HG02763 (cell line): ENCODE measurements at regions not wholly inside any gene's neighbourhood (a gene's known extent, or its start where the extent isn't known, plus 50 kb on each side); places are given as distances from the start of the nearest gene placed in this dataset.

Experiments used
- ATAC-seq: cut with Tn5 transposase; IDR thresholded peaks from one replicate; pipeline ENCODE4 v1.9.1; 2021; ENCODE audit warnings: mild to moderate bottlenecking, moderate library complexity; ENCODE audit not compliant: unreplicated experiment

GRCh38 chr3:127484601-127485388, 105.7 kb downstream of the TPRA1 start:
- ATAC-seq, result no peak

GRCh38 chr3:127483902-127484591, 106.5 kb downstream of the TPRA1 start:
- peak; percentile 90 for ATAC-seq

- ATAC-seq, result no peak
These were observed 107.4 kb downstream of the TPRA1 start for GRCh38 chr3:127483005-127483641.

- no peak for ATAC-seq
These were observed 108.1 kb downstream of the TPRA1 start for GRCh38 chr3:127482216-127483004.

- no peak for ATAC-seq
These were observed 110.2 kb downstream of the TPRA1 start for GRCh38 chr3:127480196-127480954.

GRCh38 chr3:127479449-127479848, 111.1 kb downstream of the TPRA1 start:
- ATAC-seq, result no peak

- ATAC-seq, result no peak
These were observed 111.6 kb downstream of the TPRA1 start for GRCh38 chr3:127478922-127479321.

GRCh38 chr3:127477396-127477795, 113.1 kb downstream of the TPRA1 start:
- ATAC-seq, result no peak

- no peak for ATAC-seq
These were observed 113.6 kb downstream of the TPRA1 start for GRCh38 chr3:127476936-127477335.

GRCh38 chr3:127475975-127476705, 114.4 kb downstream of the TPRA1 start:
- no peak for ATAC-seq

- no peak for ATAC-seq
These were observed 115.1 kb downstream of the TPRA1 start for GRCh38 chr3:127475391-127475790.

- ATAC-seq, result no peak
These were observed 117.1 kb downstream of the TPRA1 start for GRCh38 chr3:127473244-127474024.

- no peak for ATAC-seq
These were observed 118.0 kb downstream of the TPRA1 start for GRCh38 chr3:127472506-127472905.

- ATAC-seq, result no peak
These were observed 119.4 kb downstream of the TPRA1 start for GRCh38 chr3:127471142-127471541.

- no peak for ATAC-seq
These were observed 120.8 kb downstream of the TPRA1 start for GRCh38 chr3:127469760-127470159.

- ATAC-seq, result no peak
These were observed 123.1 kb downstream of the TPRA1 start for GRCh38 chr3:127467391-127467790.

- no peak for ATAC-seq
These were observed 125.9 kb downstream of the TPRA1 start for GRCh38 chr3:127464642-127465041.

- ATAC-seq, result no peak
These were observed 128.3 kb downstream of the TPRA1 start for GRCh38 chr3:127462111-127462655.
